Progenitor cell of endocrine pancreas (in vitro differentiated cells): ENCODE measurements at regions not wholly inside any gene's neighbourhood (a gene's known extent, or its start where the extent isn't known, plus 50 kb on each side); places are given as distances from the start of the nearest gene placed in this dataset.
A peak's percentile ranks its signal among the peaks of the same experiment; 100 is the strongest.

Source experiments
- DNase-seq: peaks from one replicate; pipeline ENCODE4 v3.0.0; 2021; ENCODE audit warnings: low spot score; ENCODE audit not compliant: unreplicated experiment
- H3K27ac Mint-ChIP-seq: 2 replicates; pipeline ENCODE4 v1.8.0; 2021; ENCODE audit warnings: mild to moderate bottlenecking, moderate library complexity, mixed read lengths
- H3K27me3 Mint-ChIP-seq: 2 replicates; pipeline ENCODE4 v1.8.0; 2021; ENCODE audit warnings: mixed read lengths
- H3K36me3 Mint-ChIP-seq: 2 replicates; pipeline ENCODE4 v1.8.0; 2022; ENCODE audit warnings: mixed read lengths; ENCODE audit not compliant: insufficient read depth
- H3K4me1 Mint-ChIP-seq: 2 replicates; pipeline ENCODE4 v1.8.0; 2021; ENCODE audit warnings: low read depth, mixed read lengths
- H3K4me3 Mint-ChIP-seq: 2 replicates; pipeline ENCODE4 v1.8.0; 2021; ENCODE audit warnings: low read depth, mild to moderate bottlenecking, moderate library complexity, mixed read lengths
- H3K9me3 Mint-ChIP-seq: 2 replicates; pipeline ENCODE4 v1.8.0; 2021; ENCODE audit warnings: low read depth, mixed read lengths
- TF ChIP-seq, protein P1 (sequence below): fragments of 200-600 bp; sonication (generic); IDR thresholded peaks from one replicate; pipeline ENCODE4 v1.5.0; 2021; ENCODE audit warnings: antibody characterized with exemption, mild to moderate bottlenecking; ENCODE audit not compliant: unreplicated experiment

DNA sequence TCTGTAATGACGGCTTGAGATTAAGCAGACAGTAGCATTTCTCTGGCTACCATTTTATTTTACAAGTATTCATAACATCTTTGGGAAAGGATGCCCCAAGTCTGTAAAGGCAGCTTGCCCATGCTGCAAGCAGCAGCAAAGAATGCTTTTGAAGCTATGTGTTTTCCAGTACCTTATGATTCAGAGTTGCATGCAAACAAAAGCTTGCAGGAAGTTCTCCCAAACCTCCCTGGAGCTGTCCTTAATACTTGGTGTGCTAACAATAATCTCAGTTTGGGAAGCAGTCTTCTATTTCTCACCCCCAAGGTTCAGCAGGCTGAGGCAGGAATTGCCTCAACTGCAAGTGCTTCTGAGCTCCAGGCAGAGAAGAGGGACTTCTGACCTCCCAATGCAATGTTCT is 60.8 kb downstream of the CCNA1 start:
- no peak overlapping the region for H3K4me3 Mint-ChIP-seq
- H3K27ac Mint-ChIP-seq = no peak overlapping the region
- no peak for DNase-seq
- H3K36me3 Mint-ChIP-seq = no peaks in the 10 kb centered on the region
- TF ChIP-seq, protein P1, sequence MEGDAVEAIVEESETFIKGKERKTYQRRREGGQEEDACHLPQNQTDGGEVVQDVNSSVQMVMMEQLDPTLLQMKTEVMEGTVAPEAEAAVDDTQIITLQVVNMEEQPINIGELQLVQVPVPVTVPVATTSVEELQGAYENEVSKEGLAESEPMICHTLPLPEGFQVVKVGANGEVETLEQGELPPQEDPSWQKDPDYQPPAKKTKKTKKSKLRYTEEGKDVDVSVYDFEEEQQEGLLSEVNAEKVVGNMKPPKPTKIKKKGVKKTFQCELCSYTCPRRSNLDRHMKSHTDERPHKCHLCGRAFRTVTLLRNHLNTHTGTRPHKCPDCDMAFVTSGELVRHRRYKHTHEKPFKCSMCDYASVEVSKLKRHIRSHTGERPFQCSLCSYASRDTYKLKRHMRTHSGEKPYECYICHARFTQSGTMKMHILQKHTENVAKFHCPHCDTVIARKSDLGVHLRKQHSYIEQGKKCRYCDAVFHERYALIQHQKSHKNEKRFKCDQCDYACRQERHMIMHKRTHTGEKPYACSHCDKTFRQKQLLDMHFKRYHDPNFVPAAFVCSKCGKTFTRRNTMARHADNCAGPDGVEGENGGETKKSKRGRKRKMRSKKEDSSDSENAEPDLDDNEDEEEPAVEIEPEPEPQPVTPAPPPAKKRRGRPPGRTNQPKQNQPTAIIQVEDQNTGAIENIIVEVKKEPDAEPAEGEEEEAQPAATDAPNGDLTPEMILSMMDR = no peak
- no peaks in the 10 kb centered on the region for H3K9me3 Mint-ChIP-seq
- peaks cover 4% of the 10 kb centered on the region for H3K27me3 Mint-ChIP-seq
- no peaks in the 10 kb centered on the region for H3K4me1 Mint-ChIP-seq

DNA sequence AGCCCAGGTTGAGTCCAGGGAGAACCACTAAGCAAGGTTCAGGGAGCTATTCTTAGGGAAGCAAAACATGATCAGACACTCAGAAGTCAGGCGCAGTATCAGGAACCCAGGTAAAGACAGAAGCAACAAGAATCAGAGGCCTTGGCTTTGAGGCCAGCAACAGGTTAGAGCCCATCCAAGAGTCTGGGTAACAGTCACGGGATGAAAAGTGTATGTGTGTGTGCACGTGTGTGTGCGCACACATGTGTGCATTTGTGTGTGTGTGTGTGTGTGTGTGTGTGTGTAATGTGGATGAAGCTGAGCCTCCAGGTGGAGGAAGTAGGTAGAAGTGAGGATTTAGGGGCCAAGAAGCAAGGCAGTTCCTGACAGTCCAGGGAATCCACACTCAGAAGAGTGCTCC is 63.1 kb downstream of the CCNA1 start:
- Mint-ChIP-seq H3K4me3 (no peak overlapping the region), H3K36me3 (no peaks in the 10 kb centered on the region), H3K27ac (no peak overlapping the region), H3K4me1 (no peaks in the 10 kb centered on the region), H3K9me3 (no peaks in the 10 kb centered on the region), H3K27me3 (peaks cover 4% of the 10 kb centered on the region)
- no peak for DNase-seq
- TF ChIP-seq, protein P1 = no peak

DNA sequence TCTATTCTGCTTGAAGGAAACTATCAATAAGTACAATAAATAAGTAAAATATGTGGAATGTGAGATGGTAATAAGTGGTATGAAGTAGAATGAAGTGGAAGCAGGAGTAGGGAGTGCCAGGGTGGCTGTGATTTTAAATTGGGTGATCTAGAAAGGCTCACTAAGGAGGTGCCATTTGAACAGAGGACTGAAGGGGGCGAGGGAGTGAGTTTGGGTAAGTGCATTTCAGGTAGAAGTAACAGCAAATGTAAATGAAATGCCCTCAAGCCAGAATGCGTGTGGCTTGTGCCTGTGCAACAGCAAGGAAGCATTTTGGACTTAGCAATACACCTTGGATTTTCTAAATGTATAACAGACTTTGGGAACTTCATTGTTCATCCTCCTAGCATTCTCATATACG is 77.1 kb downstream of the CCNA1 start:
- Mint-ChIP-seq H3K4me1 (peaks cover 9% of the 10 kb centered on the region), H3K36me3 (peaks cover 1% of the 10 kb centered on the region), H3K27ac (no peak overlapping the region), H3K9me3 (peaks cover 9% of the 10 kb centered on the region), H3K27me3 (peaks cover 2% of the 10 kb centered on the region), H3K4me3 (no peak overlapping the region)
- DNase-seq = no peak
- TF ChIP-seq, protein P1 = peak; percentile 31

DNA sequence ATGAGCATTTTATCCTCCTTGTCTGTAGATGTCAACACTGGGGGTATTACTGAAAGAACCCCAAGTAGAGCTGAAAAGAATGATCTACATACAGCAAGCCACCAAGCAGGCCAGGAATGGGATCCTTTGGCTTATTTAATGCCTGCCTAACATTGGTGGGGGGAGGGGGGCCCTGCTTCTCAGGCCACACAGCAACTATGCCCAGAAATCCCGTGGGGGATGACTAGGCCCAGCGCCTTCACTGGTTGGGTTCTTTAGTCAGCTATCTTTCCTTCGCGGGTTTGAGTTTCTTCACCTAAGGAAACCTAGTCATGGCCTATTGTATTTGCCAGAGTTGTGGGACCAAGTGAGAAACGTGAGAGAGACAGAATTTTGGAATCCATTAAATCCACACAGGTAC is 80.5 kb downstream of the CCNA1 start:
- Mint-ChIP-seq H3K4me3 (no peak overlapping the region), H3K4me1 (peaks cover 9% of the 10 kb centered on the region), H3K36me3 (no peaks in the 10 kb centered on the region), H3K27me3 (peaks cover 8% of the 10 kb centered on the region), H3K9me3 (no peaks in the 10 kb centered on the region), H3K27ac (no peak overlapping the region)
- TF ChIP-seq, protein P1 = no peak
- no peak for DNase-seq

DNA sequence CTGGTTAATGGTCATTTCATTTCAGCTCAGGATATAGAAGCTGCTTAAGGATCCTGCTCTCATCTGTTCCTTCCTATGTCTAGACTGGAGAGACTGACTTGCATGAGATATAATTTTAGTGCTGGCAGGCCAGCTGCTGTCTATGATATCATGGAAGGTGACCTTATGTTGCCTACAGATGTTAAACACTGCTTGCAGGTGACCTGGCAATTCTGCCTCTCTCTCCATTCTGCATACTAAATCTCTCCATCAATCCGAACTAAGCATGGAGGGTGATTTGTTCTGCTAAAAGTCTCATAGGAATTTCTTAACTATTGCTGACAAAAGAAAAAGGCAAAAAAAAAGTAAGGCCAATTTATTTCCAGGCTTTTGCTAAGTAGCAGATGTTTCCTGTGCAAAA is 81.0 kb downstream of the CCNA1 start:
- peaks cover 8% of the 10 kb centered on the region for H3K27me3 Mint-ChIP-seq
- H3K36me3 Mint-ChIP-seq = no peaks in the 10 kb centered on the region
- peaks cover 9% of the 10 kb centered on the region for H3K4me1 Mint-ChIP-seq
- TF ChIP-seq, protein P1 = no peak
- H3K4me3 Mint-ChIP-seq = no peak overlapping the region
- H3K9me3 Mint-ChIP-seq = no peaks in the 10 kb centered on the region
- no peak overlapping the region for H3K27ac Mint-ChIP-seq
- DNase-seq = no peak
